PFSK-1 (cell line): ENCODE measurements at regions not wholly inside any gene's neighbourhood (a gene's known extent, or its start where the extent isn't known, plus 50 kb on each side); places are given as distances from the start of the nearest gene placed in this dataset.

Experiments
- POLR2AphosphoS5 ChIP-seq: IDR thresholded peaks from 2 replicates; pipeline ENCODE4 v1.6.1; 2012; ENCODE audit warnings: low read depth, mild to moderate bottlenecking, control low read depth, low read length, moderate library complexity
- REST ChIP-seq, 2 experiments: IDR thresholded peaks; 2 replicates each; pipeline versions ENCODE4 v1.6.1 to v1.8.0; 2011 to 2012; ENCODE audit warnings: low read depth in 2 of 2, low read length in 2 of 2, control low read depth in 1 of 2, inconsistent platforms in 1 of 2, mild to moderate bottlenecking in 1 of 2, moderate library complexity in 1 of 2; ENCODE audit not compliant: insufficient read depth in 1 of 2
- SIN3A ChIP-seq: IDR thresholded peaks from 2 replicates; pipeline ENCODE4 v1.6.1; 2012; ENCODE audit warnings: mild to moderate bottlenecking, low read length, moderate library complexity, borderline replicate concordance; ENCODE audit not compliant: insufficient read depth
- TAF1 ChIP-seq: IDR thresholded peaks from 2 replicates; pipeline ENCODE4 v1.6.1; 2012; ENCODE audit warnings: low read length, control low read depth, borderline replicate concordance; ENCODE audit not compliant: insufficient read depth

GRCh38 chr12:127998988-127999387 is 268.0 kb upstream of the TMEM132C start:
- TF ChIP-seq POLR2AphosphoS5, result no peak
- no peak for TF ChIP-seq SIN3A
- TF ChIP-seq REST (IDR thresholded peaks at IDR 0.05; ENCODE audit: insufficient read depth in 1 of 2, low read depth in 2 of 2, low read length in 2 of 2), result no peak
- no peak for TF ChIP-seq TAF1
